Gastrocnemius medialis (tissue), 4 donors: ENCODE measurements at regions not wholly inside any gene's neighbourhood (a gene's known extent, or its start where the extent isn't known, plus 50 kb on each side); places are given as distances from the start of the nearest gene placed in this dataset.

Source experiments
- CTCF ChIP-seq, 5 experiments: fragments of 450-650 bp in 3 of 5; fragments of 200-600 bp in 2 of 5; sonication (generic) in 2 of 5; IDR thresholded peaks in 4 of 5; conservative IDR thresholded peaks in 1 of 5; 1 replicate in 4 of 5; 2 replicates in 1 of 5; pipeline ENCODE4 v1.5.1; 2016 to 2019; ENCODE audit warnings: antibody characterized with exemption in 5 of 5, mild to moderate bottlenecking in 3 of 5, moderate library complexity in 3 of 5
- POLR2A ChIP-seq, 2 donors: fragments of 450-650 bp; IDR thresholded peaks; one replicate each; pipeline ENCODE4 v1.6.1; 2017; ENCODE audit warnings: antibody characterized with exemption in 2 of 2, mild to moderate bottlenecking in 2 of 2, moderate library complexity in 2 of 2

GRCh38 chr17:74139120-74139519 is 64.4 kb upstream of the RPL38 start:
- TF ChIP-seq POLR2A (IDR thresholded peaks at IDR 0.05) = no peak
- no peak for TF ChIP-seq CTCF (IDR thresholded peaks at IDR 0.05 in 4 of 5, conservative IDR thresholded peaks at IDR 0.05 in 1 of 5)
